ENCODE measurements at regions not wholly inside any gene's neighbourhood (a gene's known extent, or its start where the extent isn't known, plus 50 kb on each side); places are given as distances from the start of the nearest gene placed in this dataset.

- TF ChIP-seq EZH2 (IDR thresholded peaks at IDR 0.05; ENCODE audit: insufficient read depth, poor library complexity, severe bottlenecking) (no peak), EZH2phosphoT487 (IDR thresholded peaks at IDR 0.05; ENCODE audit: insufficient read depth, low read depth) (no peak)
Measured at GRCh38 chr14:97290977-97291376, 493.8 kb downstream of the VRK1 start.

Measured in GM23248 (cell line).